NCI-H345 treated with DMSO at 0.1 percent for 48 hours (cell line): ENCODE measurements at regions not wholly inside any gene's neighbourhood (a gene's known extent, or its start where the extent isn't known, plus 50 kb on each side); places are given as distances from the start of the nearest gene placed in this dataset.

Experiments used
- DNase-seq: peaks from one replicate; lab custom pipeline; 2025; ENCODE audit not compliant: unreplicated experiment; lab: John Stamatoyannopoulos, UW

GRCh38 chr21:20667931-20668330 is 330.3 kb upstream of the NCAM2 start:
- DNase-seq: no peak

- no peak for DNase-seq
These were observed 312.7 kb upstream of the NCAM2 start for GRCh38 chr21:20685475-20685874.

GRCh38 chr21:20698585-20698984 is 299.6 kb upstream of the NCAM2 start:
- DNase-seq: no peak

- DNase-seq: no peak
These were observed 297.0 kb upstream of the NCAM2 start for GRCh38 chr21:20701235-20701634.

- DNase-seq: no peak
These were observed 295.0 kb upstream of the NCAM2 start for GRCh38 chr21:20703112-20703767.

GRCh38 chr21:20720623-20721022 is 277.6 kb upstream of the NCAM2 start:
- DNase-seq: no peak

- no peak for DNase-seq
These were observed 277.1 kb upstream of the NCAM2 start for GRCh38 chr21:20721151-20721550.

GRCh38 chr21:20728691-20729090 is 269.5 kb upstream of the NCAM2 start:
- DNase-seq: no peak

GRCh38 chr21:20729376-20729775 is 268.8 kb upstream of the NCAM2 start:
- no peak for DNase-seq

GRCh38 chr21:20730441-20730840 is 267.8 kb upstream of the NCAM2 start:
- no peak for DNase-seq

- no peak for DNase-seq
These were observed 263.0 kb upstream of the NCAM2 start for GRCh38 chr21:20735257-20735656.

- no peak for DNase-seq
These were observed 260.8 kb upstream of the NCAM2 start for GRCh38 chr21:20737227-20737913.

- DNase-seq: no peak
These were observed 258.8 kb upstream of the NCAM2 start for GRCh38 chr21:20739421-20739820.

GRCh38 chr21:20741445-20741844 is 256.8 kb upstream of the NCAM2 start:
- DNase-seq: no peak

- DNase-seq: no peak
These were observed 238.0 kb upstream of the NCAM2 start for GRCh38 chr21:20760221-20760620.

- no peak for DNase-seq
These were observed 223.5 kb upstream of the NCAM2 start for GRCh38 chr21:20774737-20775136.

GRCh38 chr21:20779321-20779720 is 218.9 kb upstream of the NCAM2 start:
- DNase-seq: no peak

- no peak for DNase-seq
These were observed 214.6 kb upstream of the NCAM2 start for GRCh38 chr21:20783611-20784010.

- no peak for DNase-seq
These were observed 208.3 kb upstream of the NCAM2 start for GRCh38 chr21:20789729-20790500.

GRCh38 chr21:20800106-20800505 is 198.1 kb upstream of the NCAM2 start:
- DNase-seq: no peak

GRCh38 chr21:20802201-20802600 is 196.0 kb upstream of the NCAM2 start:
- DNase-seq: no peak

GRCh38 chr21:20802631-20803260 is 195.5 kb upstream of the NCAM2 start:
- DNase-seq: no peak
